ENCODE measurements at regions not wholly inside any gene's neighbourhood (a gene's known extent, or its start where the extent isn't known, plus 50 kb on each side); places are given as distances from the start of the nearest gene placed in this dataset.

- H3K4me3 ChIP-seq (replicated peaks; ENCODE audit: low read depth, low read length): no peak overlapping the region
- H3K36me3 ChIP-seq (ENCODE audit: control insufficient read depth, insufficient read depth, low read length): no peaks in the 10 kb centered on the region
- TF ChIP-seq CTCF (IDR thresholded peaks at IDR 0.05; ENCODE audit: insufficient read depth, low read length, poor library complexity, severe bottlenecking): no peak
- DNase-seq (ENCODE audit: extremely low read depth, insufficient read length): no peak
- H3K27me3 ChIP-seq (replicated peaks; ENCODE audit: control insufficient read depth, insufficient read depth, low read length): no peaks in the 10 kb centered on the region; the same call in 1 of the 2 replicates
Measured at GRCh38 chr11:134882141-134882540, 470.1 kb upstream of the B3GAT1 start.

- DNase-seq (ENCODE audit: extremely low read depth, insufficient read length): no peak
- no peak overlapping the region for H3K4me3 ChIP-seq (replicated peaks; ENCODE audit: low read depth, low read length)
- TF ChIP-seq CTCF (IDR thresholded peaks at IDR 0.05; ENCODE audit: insufficient read depth, low read length, poor library complexity, severe bottlenecking): no peak
- no peaks in the 10 kb centered on the region for H3K36me3 ChIP-seq (ENCODE audit: control insufficient read depth, insufficient read depth, low read length)
- no peaks in the 10 kb centered on the region for H3K27me3 ChIP-seq (replicated peaks; ENCODE audit: control insufficient read depth, insufficient read depth, low read length)
Measured at GRCh38 chr11:134880788-134881187, 468.7 kb upstream of the B3GAT1 start.

GRCh38 chr11:134879931-134880330, 467.9 kb upstream of the B3GAT1 start:
- no peak overlapping the region for H3K4me3 ChIP-seq (replicated peaks; ENCODE audit: low read depth, low read length)
- H3K27me3 ChIP-seq (replicated peaks; ENCODE audit: control insufficient read depth, insufficient read depth, low read length): no peaks in the 10 kb centered on the region
- no peaks in the 10 kb centered on the region for H3K36me3 ChIP-seq (ENCODE audit: control insufficient read depth, insufficient read depth, low read length)
- DNase-seq (ENCODE audit: extremely low read depth, insufficient read length): no peak
- TF ChIP-seq CTCF (IDR thresholded peaks at IDR 0.05; ENCODE audit: insufficient read depth, low read length, poor library complexity, severe bottlenecking): no peak

GRCh38 chr11:134879341-134879740, 467.3 kb upstream of the B3GAT1 start:
- no peaks in the 10 kb centered on the region for H3K27me3 ChIP-seq (replicated peaks; ENCODE audit: control insufficient read depth, insufficient read depth, low read length)
- H3K36me3 ChIP-seq (ENCODE audit: control insufficient read depth, insufficient read depth, low read length): no peaks in the 10 kb centered on the region
- no peak overlapping the region for H3K4me3 ChIP-seq (replicated peaks; ENCODE audit: low read depth, low read length)
- no peak for TF ChIP-seq CTCF (IDR thresholded peaks at IDR 0.05; ENCODE audit: insufficient read depth, low read length, poor library complexity, severe bottlenecking)
- DNase-seq (ENCODE audit: extremely low read depth, insufficient read length): no peak

GRCh38 chr11:134878785-134879184, 466.7 kb upstream of the B3GAT1 start:
- no peak for TF ChIP-seq CTCF (IDR thresholded peaks at IDR 0.05; ENCODE audit: insufficient read depth, low read length, poor library complexity, severe bottlenecking)
- H3K27me3 ChIP-seq (replicated peaks; ENCODE audit: control insufficient read depth, insufficient read depth, low read length): no peaks in the 10 kb centered on the region

GRCh38 chr11:134876226-134876625, 464.2 kb upstream of the B3GAT1 start:
- no peak for DNase-seq (ENCODE audit: extremely low read depth, insufficient read length)
- H3K27me3 ChIP-seq (replicated peaks; ENCODE audit: control insufficient read depth, insufficient read depth, low read length): no peaks in the 10 kb centered on the region
- no peak overlapping the region for H3K4me3 ChIP-seq (replicated peaks; ENCODE audit: low read depth, low read length)
- H3K36me3 ChIP-seq (ENCODE audit: control insufficient read depth, insufficient read depth, low read length): no peaks in the 10 kb centered on the region
- TF ChIP-seq CTCF (IDR thresholded peaks at IDR 0.05; ENCODE audit: insufficient read depth, low read length, poor library complexity, severe bottlenecking): no peak

More at GRCh38 chr11:134878785-134879184, 466.7 kb upstream of the B3GAT1 start:
- H3K36me3 ChIP-seq (ENCODE audit: control insufficient read depth, insufficient read depth, low read length): no peaks in the 10 kb centered on the region
- no peak overlapping the region for H3K4me3 ChIP-seq (replicated peaks; ENCODE audit: low read depth, low read length)
- no peak for DNase-seq (ENCODE audit: extremely low read depth, insufficient read length)
